Panc1 (cell line): ENCODE measurements at regions not wholly inside any gene's neighbourhood (a gene's known extent, or its start where the extent isn't known, plus 50 kb on each side); places are given as distances from the start of the nearest gene placed in this dataset.

Experiments
- ATAC-seq: fragments of 200-7000 bp; cut with Tn5 transposase; 2 replicates; pipeline ENCODE4 v1.9.1; 2020; ENCODE audit warnings: mild to moderate bottlenecking, moderate library complexity
- BruUV-seq: library from RNA; stranded (reverse); fragments of 400-500 nt; replicated peaks from 2 replicates; lab custom pipeline; 2021; lab: Mats Ljungman, UMichigan
- CTCF ChIA-PET: fragments of 300-600 bp; sonication (Branson Sonifier 250); formaldehyde crosslinking; loops from one replicate; lab custom pipeline; 2022; ENCODE audit warnings: antibody characterized with exemption; lab: Charles Lee
- POLR2A ChIA-PET: fragments of 300-600 bp; sonication (Branson Sonifier 250); formaldehyde crosslinking; loops from one replicate; lab custom pipeline; 2022; ENCODE audit warnings: antibody characterized with exemption; lab: Charles Lee
- DNase-seq: peaks from one replicate; pipeline ENCODE4 v3.0.0-alpha.2; 2010; ENCODE audit warnings: low read depth, low spot score
- H3K27ac ChIP-seq: 2 replicates; pipeline ENCODE4 v1.5.1; 2011; ENCODE audit warnings: mild to moderate bottlenecking, low read length, inconsistent platforms
- H3K27me3 ChIP-seq: fragments of 200-500 bp; sonication (Bioruptor generic); 2 replicates; pipeline ENCODE4 v1.6.0; 2014; ENCODE audit warnings: low read length, inconsistent platforms; ENCODE audit not compliant: control insufficient read depth, insufficient read depth
- H3K36me3 ChIP-seq: fragments of 200-500 bp; sonication (Bioruptor generic); 2 replicates; pipeline ENCODE4 v1.5.1; 2014; ENCODE audit warnings: inconsistent platforms, mild to moderate bottlenecking, low read length, moderate library complexity; ENCODE audit not compliant: control insufficient read depth, insufficient read depth
- H3K4me1 ChIP-seq: 2 replicates; pipeline ENCODE4 v1.5.1; 2011; ENCODE audit warnings: inconsistent platforms, mild to moderate bottlenecking, low read length, moderate library complexity; ENCODE audit not compliant: control insufficient read depth, insufficient read depth
- H3K4me3 ChIP-seq, 2 experiments: 2 replicates each; pipeline ENCODE4 v1.5.1; 2011 to 2012; ENCODE audit warnings: low read depth in 2 of 2, low read length in 2 of 2, mild to moderate bottlenecking in 2 of 2, inconsistent platforms in 1 of 2, moderate library complexity in 1 of 2
- H3K9me3 ChIP-seq: fragments of 200-500 bp; sonication (Bioruptor generic); 2 replicates; pipeline ENCODE4 v1.5.1; 2014; ENCODE audit warnings: low read depth, mild to moderate bottlenecking, inconsistent platforms, low read length, moderate library complexity; ENCODE audit not compliant: control insufficient read depth, insufficient read depth
- CTCF ChIP-seq: fragments of 450-650 bp; IDR thresholded peaks from 2 replicates; pipeline ENCODE4 v1.5.1; 2017; ENCODE audit warnings: mild to moderate bottlenecking
- POLR2AphosphoS5 ChIP-seq: IDR thresholded peaks from 2 replicates; pipeline ENCODE4 v1.6.1; 2012; ENCODE audit warnings: mild to moderate bottlenecking, low read depth, low read length, moderate library complexity
- REST ChIP-seq, 2 experiments: IDR thresholded peaks; 2 replicates each; pipeline ENCODE4 v1.6.1; 2011 to 2012; ENCODE audit warnings: low read depth in 2 of 2, control low read depth in 1 of 2, low read length in 1 of 2, mild to moderate bottlenecking in 1 of 2, moderate library complexity in 1 of 2; ENCODE audit not compliant: insufficient read depth in 1 of 2
- SIN3A ChIP-seq: IDR thresholded peaks from 2 replicates; pipeline ENCODE4 v1.6.1; 2012; ENCODE audit warnings: low read depth, mild to moderate bottlenecking, low read length, moderate library complexity, borderline replicate concordance; ENCODE audit not compliant: insufficient read depth
- TCF7L2 ChIP-seq: IDR thresholded peaks from 2 replicates; pipeline ENCODE4 v1.6.1; 2011; ENCODE audit warnings: mild to moderate bottlenecking, low read depth, low read length, inconsistent platforms
- in situ Hi-C: cut with HindIII; loops from 2 replicates; pipeline ENCODE4 v1.10.0; 2016; ENCODE audit warnings: low sequenced_read_pairs, low pct_unique_long_range_greater_than_20kb
- intact Hi-C: fragments of 100-400 bp; cut with micrococcal nuclease; formaldehyde crosslinking; loops from one replicate; pipeline ENCODE4 v1.10.0; 2022; ENCODE audit not compliant: unreplicated experiment

- no peaks in the 10 kb centered on the region for H3K36me3 ChIP-seq
- no peak overlapping the region for H3K27ac ChIP-seq
- ATAC-seq: no peak
- BruUV-seq: no TSS peak
- TF ChIP-seq REST (IDR thresholded peaks at IDR 0.05; ENCODE audit: insufficient read depth in 1 of 2, low read depth in 2 of 2, low read length in 1 of 2) (no peak), CTCF (no peak), POLR2AphosphoS5 (no peak), TCF7L2 (no peak), SIN3A (no peak)
- in situ Hi-C loops (no loop called here), intact Hi-C loops (no loop called here)
- H3K4me1 ChIP-seq: no peaks in the 10 kb centered on the region
- H3K27me3 ChIP-seq: 0 out of 2 replicates have a peak, but pooled peaks cover 2% of the 10 kb centered on the region
- POLR2A ChIA-PET: no interaction called here
- DNase-seq: no peak
- H3K9me3 ChIP-seq: no peaks in the 10 kb centered on the region
- CTCF ChIA-PET: no interaction called here
- no peak overlapping the region for H3K4me3 ChIP-seq
Observed at GRCh38 chr16:26360867-26361266, 669.1 kb downstream of the HS3ST4 start.

- ATAC-seq (no peak), DNase-seq (no peak)
- Histone ChIP-seq H3K4me3 (no peak overlapping the region), H3K4me1 (no peaks in the 10 kb centered on the region), H3K27me3 (0 out of 2 replicates have a peak, but pooled peaks cover 2% of the 10 kb centered on the region), H3K9me3 (no peaks in the 10 kb centered on the region), H3K27ac (no peak overlapping the region), H3K36me3 (no peaks in the 10 kb centered on the region)
- intact Hi-C loops (loop anchor here (1.0 kb wide), 1 partner anchor 11 kb away; no protein-coding TSS in a partner anchor), in situ Hi-C loops (no loop called here)
- POLR2A ChIA-PET: no interaction called here
- no TSS peak for BruUV-seq
- no peak for TF ChIP-seq REST (IDR thresholded peaks at IDR 0.05; ENCODE audit: insufficient read depth in 1 of 2, low read depth in 2 of 2, low read length in 1 of 2)
- TF ChIP-seq TCF7L2: no peak
- no peak for TF ChIP-seq CTCF
- TF ChIP-seq SIN3A: no peak
- CTCF ChIA-PET: no interaction called here
Observed at GRCh38 chr16:26363581-26363980, 671.8 kb downstream of the HS3ST4 start.
